ENCODE measurements at regions not wholly inside any gene's neighbourhood (a gene's known extent, or its start where the extent isn't known, plus 50 kb on each side); places are given as distances from the start of the nearest gene placed in this dataset.

DNA sequence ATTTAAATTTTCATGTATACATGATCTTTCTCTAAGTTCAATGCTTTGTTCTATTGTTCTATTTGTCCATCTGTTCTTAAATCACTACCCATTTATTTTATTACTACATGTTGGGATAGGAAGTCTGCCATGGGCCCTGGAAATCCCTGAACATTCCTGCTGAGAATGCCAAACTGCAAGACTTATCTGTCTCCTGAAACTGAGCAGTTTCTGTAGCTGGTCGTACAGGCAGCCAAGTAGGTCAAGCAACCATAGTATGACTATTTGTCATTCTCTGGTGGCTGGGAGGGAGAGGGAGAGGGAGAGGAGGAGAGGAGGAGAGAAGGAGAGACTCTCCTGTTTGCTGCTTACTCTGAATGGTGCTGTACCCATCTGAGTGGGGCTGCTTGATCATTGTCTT is 82.8 kb upstream of the SNX19 start:
- Histone ChIP-seq H2BK12ac (ENCODE audit: insufficient read length, low read depth, low read length) (no peak overlapping the region), H3K18ac (ENCODE audit: insufficient read length, low read depth, low read length) (no peak overlapping the region), H3K23me2 (ENCODE audit: insufficient read length, low read depth, low read length, poor library complexity, severe bottlenecking) (no peaks in the 10 kb centered on the region), H3K27ac (ENCODE audit: insufficient read length, low read depth, low read length) (no peak overlapping the region), H3K9me3 (ENCODE audit: control insufficient read depth, low read depth, low read length) (no peaks in the 10 kb centered on the region), H2BK15ac (ENCODE audit: low read depth, low read length) (no peak overlapping the region), H2BK20ac (ENCODE audit: low read depth, low read length, poor library complexity, severe bottlenecking) (no peak overlapping the region), H4K20me1 (ENCODE audit: control insufficient read depth, insufficient read depth, insufficient read length) (no peaks in the 10 kb centered on the region), H2AK5ac (ENCODE audit: insufficient read length, low read length) (no peak overlapping the region), H3K79me1 (ENCODE audit: insufficient read depth, low read depth, low read length, poor library complexity, severe bottlenecking) (no peaks in the 10 kb centered on the region), H3T11ph (ENCODE audit: low read length) (no peak overlapping the region), H3K23ac (ENCODE audit: insufficient read length, low read depth, low read length) (no peak overlapping the region), H3K4me2 (ENCODE audit: insufficient read depth, insufficient read length, low read length) (no peak overlapping the region), H3K79me2 (ENCODE audit: insufficient read depth, low read length) (no peaks in the 10 kb centered on the region), H3K4ac (ENCODE audit: low read depth, low read length) (no peak overlapping the region), H3K14ac (ENCODE audit: insufficient read depth, low read length) (no peak overlapping the region), H4K8ac (replicated peaks; ENCODE audit: insufficient read length, low read depth, low read length) (no peak overlapping the region), H3K4me1 (ENCODE audit: insufficient read depth, low read length) (no peaks in the 10 kb centered on the region), H3K9ac (ENCODE audit: extremely low read depth, insufficient read length, low read length) (no peak overlapping the region), H2BK120ac (ENCODE audit: low read depth, low read length, poor library complexity, severe bottlenecking) (no peak overlapping the region), H2AFZ (ENCODE audit: low read length) (no peak overlapping the region), H3K27me3 (ENCODE audit: insufficient read depth, low read length) (no peaks in the 10 kb centered on the region), H3K56ac (ENCODE audit: insufficient read length, low read depth, low read length) (no peak overlapping the region), H4K5ac (ENCODE audit: insufficient read length, low read depth, low read length) (no peak overlapping the region), H4K91ac (ENCODE audit: insufficient read length, low read depth, low read length) (no peak overlapping the region), H2BK5ac (ENCODE audit: insufficient read length, low read length) (no peak overlapping the region)
- Mint-ChIP-seq H3K4me1 (no peaks in the 10 kb centered on the region), H3K27me3 (ENCODE audit: low read depth) (peaks cover 3% of the 10 kb centered on the region), H3K9me3 (no peaks in the 10 kb centered on the region), H3K27ac (no peak overlapping the region), H3K36me3 (ENCODE audit: insufficient read depth in 1 of 3, low read depth in 3 of 3) (no peaks in the 10 kb centered on the region), H3K4me3 (no peak overlapping the region)
- DNase-seq = no peak
- WGBS (ENCODE audit: extremely low coverage, insufficient read length, low lambda C conversion rate) = no CpG with 5 or more reads among the region's 1 CpG
- TF ChIP-seq, protein P1, sequence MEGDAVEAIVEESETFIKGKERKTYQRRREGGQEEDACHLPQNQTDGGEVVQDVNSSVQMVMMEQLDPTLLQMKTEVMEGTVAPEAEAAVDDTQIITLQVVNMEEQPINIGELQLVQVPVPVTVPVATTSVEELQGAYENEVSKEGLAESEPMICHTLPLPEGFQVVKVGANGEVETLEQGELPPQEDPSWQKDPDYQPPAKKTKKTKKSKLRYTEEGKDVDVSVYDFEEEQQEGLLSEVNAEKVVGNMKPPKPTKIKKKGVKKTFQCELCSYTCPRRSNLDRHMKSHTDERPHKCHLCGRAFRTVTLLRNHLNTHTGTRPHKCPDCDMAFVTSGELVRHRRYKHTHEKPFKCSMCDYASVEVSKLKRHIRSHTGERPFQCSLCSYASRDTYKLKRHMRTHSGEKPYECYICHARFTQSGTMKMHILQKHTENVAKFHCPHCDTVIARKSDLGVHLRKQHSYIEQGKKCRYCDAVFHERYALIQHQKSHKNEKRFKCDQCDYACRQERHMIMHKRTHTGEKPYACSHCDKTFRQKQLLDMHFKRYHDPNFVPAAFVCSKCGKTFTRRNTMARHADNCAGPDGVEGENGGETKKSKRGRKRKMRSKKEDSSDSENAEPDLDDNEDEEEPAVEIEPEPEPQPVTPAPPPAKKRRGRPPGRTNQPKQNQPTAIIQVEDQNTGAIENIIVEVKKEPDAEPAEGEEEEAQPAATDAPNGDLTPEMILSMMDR (conservative IDR thresholded peaks at IDR 0.05) = no peak

Data from H9 (cell line).